ENCODE measurements at regions not wholly inside any gene's neighbourhood (a gene's known extent, or its start where the extent isn't known, plus 50 kb on each side); places are given as distances from the start of the nearest gene placed in this dataset.
A peak's percentile ranks its signal among the peaks of the same experiment; 100 is the strongest.

DNA sequence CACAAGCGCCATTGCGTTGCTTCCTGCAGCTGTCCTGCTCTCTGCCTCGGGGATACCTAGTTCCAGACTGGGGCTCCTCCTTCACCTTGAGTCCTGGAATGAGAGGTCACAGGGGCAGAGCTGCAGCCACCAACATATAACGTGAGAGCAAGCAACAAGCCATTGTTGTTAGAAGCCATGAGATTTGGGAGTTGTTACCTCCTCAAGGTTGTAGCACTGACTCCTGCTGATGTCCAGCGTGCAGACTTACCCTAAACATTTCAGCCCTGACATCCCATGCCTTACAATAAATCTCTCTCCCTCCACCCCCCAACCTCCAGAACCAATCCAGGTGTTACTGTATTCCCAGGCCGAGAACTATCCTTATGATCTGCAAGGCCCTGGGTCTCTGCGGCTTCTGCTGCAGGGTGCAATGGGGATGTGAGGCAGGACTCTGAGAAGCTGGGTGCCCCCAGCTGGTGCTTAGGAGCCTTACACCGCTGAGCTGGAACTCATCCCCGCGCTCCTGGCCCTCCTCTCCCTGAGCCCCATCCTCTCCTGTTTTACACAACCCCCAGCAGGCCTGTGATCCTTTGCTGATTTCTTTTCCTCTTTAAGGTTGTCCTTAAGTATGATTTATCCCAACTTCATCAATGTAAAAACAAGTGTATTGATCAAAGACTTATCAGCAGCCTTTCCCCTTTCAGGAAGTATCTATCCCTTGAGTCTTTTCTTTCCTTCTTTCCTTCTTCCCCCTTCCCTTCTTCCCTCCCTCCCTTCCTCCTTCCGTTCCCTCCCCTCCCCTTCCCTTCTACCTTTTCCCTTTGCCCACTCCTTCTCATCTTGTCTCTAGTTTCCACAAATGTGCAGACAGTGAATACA is 84.2 kb upstream of the ABHD2 start:
- TF ChIP-seq POLR2A (IDR thresholded peaks at IDR 0.05; ENCODE audit: extremely low read depth, insufficient read length), result no peak
- TF ChIP-seq, protein P1, sequence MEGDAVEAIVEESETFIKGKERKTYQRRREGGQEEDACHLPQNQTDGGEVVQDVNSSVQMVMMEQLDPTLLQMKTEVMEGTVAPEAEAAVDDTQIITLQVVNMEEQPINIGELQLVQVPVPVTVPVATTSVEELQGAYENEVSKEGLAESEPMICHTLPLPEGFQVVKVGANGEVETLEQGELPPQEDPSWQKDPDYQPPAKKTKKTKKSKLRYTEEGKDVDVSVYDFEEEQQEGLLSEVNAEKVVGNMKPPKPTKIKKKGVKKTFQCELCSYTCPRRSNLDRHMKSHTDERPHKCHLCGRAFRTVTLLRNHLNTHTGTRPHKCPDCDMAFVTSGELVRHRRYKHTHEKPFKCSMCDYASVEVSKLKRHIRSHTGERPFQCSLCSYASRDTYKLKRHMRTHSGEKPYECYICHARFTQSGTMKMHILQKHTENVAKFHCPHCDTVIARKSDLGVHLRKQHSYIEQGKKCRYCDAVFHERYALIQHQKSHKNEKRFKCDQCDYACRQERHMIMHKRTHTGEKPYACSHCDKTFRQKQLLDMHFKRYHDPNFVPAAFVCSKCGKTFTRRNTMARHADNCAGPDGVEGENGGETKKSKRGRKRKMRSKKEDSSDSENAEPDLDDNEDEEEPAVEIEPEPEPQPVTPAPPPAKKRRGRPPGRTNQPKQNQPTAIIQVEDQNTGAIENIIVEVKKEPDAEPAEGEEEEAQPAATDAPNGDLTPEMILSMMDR (IDR thresholded peaks at IDR 0.05; ENCODE audit: low read depth, low read length), result peak; percentile 38
- TF ChIP-seq, protein P2, sequence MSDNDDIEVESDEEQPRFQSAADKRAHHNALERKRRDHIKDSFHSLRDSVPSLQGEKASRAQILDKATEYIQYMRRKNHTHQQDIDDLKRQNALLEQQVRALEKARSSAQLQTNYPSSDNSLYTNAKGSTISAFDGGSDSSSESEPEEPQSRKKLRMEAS (IDR thresholded peaks at IDR 0.05; ENCODE audit: low read depth, low read length), result no peak
- no peak for TF ChIP-seq MYC (IDR thresholded peaks at IDR 0.05; ENCODE audit: low read depth, low read length)
